GM12891 (cell line): ENCODE measurements at regions not wholly inside any gene's neighbourhood (a gene's known extent, or its start where the extent isn't known, plus 50 kb on each side); places are given as distances from the start of the nearest gene placed in this dataset.

Source experiments
- POLR2A ChIP-seq: IDR thresholded peaks from 2 replicates; pipeline ENCODE4 v1.6.1; 2011; ENCODE audit warnings: low read depth, low read length, control low read depth
- POLR2AphosphoS5 ChIP-seq: IDR thresholded peaks from 2 replicates; pipeline ENCODE4 v1.6.1; 2011; ENCODE audit warnings: low read depth, low read length, control low read depth

DNA sequence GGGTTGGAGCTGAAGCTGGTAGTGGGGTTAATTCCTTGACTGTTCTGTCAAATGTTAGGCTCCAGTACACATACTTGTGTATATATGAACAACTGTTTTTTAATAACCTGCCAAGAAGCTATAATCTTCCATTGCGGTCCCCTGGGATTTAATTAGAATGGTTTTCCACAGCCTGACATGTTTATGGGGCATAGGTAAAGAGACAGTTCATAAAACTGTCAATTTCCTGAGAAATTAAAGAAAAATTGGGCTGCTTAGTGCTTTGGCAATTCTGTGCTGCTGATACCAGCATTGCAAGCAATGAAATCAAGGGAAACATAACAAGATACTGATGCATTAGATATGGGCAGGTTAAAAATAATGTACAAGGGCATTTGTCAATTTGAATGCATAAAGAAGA, 314.1 kb upstream of the SLC35B3 start:
- TF ChIP-seq POLR2AphosphoS5 (no peak), POLR2A (no peak)
